ENCODE measurements at regions not wholly inside any gene's neighbourhood (a gene's known extent, or its start where the extent isn't known, plus 50 kb on each side); places are given as distances from the start of the nearest gene placed in this dataset.

DNA sequence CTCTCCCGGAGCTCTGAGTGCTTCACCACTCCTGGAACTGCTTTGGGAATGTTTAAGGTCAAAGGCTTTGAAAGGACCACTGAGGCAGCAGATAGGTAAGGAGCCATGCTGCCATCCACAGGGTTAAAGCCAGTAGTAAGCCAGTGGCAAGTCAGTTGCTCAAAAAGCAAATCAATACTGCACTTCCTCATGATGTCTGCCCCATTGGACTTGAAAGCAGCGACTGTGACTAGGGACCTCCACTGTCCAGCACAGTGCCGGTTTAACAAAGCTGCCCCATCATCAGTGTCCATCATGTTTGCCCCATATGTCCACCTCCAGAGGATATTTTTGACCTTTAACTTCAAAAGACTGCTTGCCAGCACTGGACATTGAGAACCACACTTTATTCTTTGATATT is 49.9 kb upstream of the FGF13 start:
- TF ChIP-seq, protein P1, sequence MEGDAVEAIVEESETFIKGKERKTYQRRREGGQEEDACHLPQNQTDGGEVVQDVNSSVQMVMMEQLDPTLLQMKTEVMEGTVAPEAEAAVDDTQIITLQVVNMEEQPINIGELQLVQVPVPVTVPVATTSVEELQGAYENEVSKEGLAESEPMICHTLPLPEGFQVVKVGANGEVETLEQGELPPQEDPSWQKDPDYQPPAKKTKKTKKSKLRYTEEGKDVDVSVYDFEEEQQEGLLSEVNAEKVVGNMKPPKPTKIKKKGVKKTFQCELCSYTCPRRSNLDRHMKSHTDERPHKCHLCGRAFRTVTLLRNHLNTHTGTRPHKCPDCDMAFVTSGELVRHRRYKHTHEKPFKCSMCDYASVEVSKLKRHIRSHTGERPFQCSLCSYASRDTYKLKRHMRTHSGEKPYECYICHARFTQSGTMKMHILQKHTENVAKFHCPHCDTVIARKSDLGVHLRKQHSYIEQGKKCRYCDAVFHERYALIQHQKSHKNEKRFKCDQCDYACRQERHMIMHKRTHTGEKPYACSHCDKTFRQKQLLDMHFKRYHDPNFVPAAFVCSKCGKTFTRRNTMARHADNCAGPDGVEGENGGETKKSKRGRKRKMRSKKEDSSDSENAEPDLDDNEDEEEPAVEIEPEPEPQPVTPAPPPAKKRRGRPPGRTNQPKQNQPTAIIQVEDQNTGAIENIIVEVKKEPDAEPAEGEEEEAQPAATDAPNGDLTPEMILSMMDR (IDR thresholded peaks at IDR 0.05): no peak
- no peak for TF ChIP-seq POLR2A (IDR thresholded peaks at IDR 0.05)
